ENCODE measurements at regions not wholly inside any gene's neighbourhood (a gene's known extent, or its start where the extent isn't known, plus 50 kb on each side); places are given as distances from the start of the nearest gene placed in this dataset.
"Not testable (repeated sequence)": the region's sequence is repeated elsewhere in the genome, so short reads cannot be mapped to it uniquely, and the experiment has no call there.

- DNase-seq: no peak
These were observed 57.7 kb downstream of the RAD51AP2 start for GRCh38 chr2:17460371-17461086.

DNA sequence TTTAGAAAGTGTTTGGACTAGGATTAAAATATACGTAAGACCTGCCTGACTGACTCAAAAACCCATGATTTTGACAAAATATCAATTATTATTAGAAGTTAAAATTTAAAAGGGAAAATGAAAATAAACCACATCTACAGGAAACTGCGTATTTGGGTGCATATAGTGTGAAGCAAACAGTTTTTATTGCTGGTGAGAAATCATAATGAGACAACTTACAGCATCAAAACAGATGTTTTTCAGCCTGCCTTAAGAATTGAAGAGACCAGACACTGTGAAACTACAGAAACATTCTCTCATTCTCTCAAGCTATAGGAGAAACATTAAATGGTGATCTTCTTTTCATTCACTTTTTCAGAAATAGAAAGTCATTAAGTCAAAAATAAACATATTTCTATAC is 62.9 kb downstream of the RAD51AP2 start:
- no peak for DNase-seq

DNA sequence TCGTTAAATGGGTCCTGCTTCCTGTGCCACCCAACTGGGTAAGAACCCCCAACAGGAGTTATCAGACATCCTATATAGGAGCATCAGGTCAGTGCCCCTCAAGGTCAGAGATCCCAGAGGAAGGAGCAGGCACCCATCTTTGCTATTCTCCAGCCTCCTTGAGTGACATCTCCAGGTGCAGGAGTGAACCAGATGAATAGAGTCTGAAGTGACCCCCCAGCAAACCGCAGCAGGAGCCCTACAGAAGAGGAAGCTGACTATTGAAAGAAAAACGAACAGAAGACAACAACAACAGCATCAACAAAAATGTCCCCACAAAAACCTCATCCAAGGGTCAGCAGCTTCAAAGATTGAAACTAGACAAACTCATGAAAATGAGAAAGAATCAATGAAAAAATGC is 72.0 kb downstream of the RAD51AP2 start:
- not testable (repeated sequence) for DNase-seq

DNA sequence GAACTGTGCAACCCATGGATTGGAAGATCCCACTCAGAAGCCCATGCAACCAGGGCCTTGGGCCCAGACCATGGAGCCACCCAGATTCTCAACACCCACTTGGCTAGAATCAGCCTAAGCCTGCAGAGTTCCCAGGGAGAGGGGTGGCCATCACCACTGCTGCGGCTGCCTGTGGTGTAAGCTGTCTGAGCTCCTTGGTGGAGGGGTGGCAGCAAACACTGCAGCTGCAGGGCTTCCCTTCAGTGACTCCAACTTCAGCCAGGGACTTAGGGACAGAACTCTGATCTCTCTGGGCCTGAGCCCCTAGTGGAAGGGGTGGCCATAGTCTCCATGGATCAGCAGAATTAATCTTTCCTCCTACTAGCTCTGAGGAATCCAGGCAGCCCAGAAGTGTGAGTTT is 72.5 kb downstream of the RAD51AP2 start:
- no peak for DNase-seq

DNA sequence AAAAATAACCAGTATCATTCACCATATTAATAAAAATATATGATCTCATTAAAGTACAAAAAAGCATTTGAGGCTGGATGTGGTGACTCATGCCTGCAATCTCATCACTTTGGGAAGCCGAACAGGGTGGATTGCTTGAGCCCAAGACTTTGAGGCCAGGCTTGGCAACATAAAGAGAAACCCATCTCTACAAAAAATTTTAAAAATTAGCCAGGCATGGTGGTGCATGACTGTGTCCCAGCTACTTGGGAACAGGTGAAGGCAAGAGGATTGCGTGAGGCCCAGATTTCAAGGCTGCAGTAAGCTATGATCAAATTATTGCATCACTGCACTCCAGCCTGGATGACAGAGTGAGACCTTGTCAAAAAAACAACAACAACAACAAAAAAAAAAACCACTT is 75.9 kb downstream of the RAD51AP2 start:
- no peak for DNase-seq

DNA sequence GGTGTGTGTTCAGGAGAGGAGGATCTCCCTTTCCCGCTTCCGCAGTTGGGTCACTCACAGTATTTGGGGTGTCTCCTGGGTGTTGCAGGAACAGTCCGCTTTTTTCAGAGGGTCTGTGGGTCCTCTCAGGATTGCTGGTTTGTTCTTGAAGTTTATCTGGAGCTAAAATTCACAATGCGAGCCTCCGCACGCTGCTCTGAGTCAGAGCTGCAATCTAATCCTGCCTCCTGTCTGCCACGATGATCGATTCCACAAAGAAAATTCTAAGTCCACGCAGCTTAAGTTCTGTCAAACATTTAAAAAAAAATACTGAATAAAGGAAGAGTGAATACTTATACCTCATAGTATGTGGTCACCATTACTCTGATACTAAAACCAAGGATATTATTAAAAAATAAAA is 76.5 kb downstream of the RAD51AP2 start:
- DNase-seq: no peak

- no peak for DNase-seq
These were observed 77.0 kb downstream of the RAD51AP2 start for GRCh38 chr2:17441055-17441771.

- no peak for DNase-seq
These were observed 87.9 kb downstream of the RAD51AP2 start for GRCh38 chr2:17430326-17430725.

- DNase-seq: no peak
These were observed 89.1 kb downstream of the RAD51AP2 start for GRCh38 chr2:17429130-17429529.

DNA sequence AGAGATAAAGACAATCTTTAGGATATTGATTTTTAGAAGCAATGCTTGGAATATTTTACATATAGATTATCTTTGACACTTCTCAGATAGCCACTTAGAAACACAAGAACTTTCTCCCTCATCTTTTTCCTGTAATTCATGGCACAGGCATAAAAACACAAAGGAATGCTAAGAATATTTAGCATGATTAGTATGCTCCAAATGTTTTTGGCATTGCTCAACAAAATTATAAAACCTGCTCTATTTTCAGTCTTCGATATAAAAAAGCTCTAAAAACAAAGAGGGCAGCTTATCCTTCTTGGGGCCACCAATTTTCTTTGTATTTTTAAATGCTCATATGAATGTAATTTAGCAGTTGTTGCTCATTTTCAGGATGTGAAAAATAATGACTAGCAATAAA is 90.8 kb downstream of the RAD51AP2 start:
- DNase-seq: no peak

GRCh38 chr2:17426743-17427142 is 91.5 kb downstream of the RAD51AP2 start:
- no peak for DNase-seq

GRCh38 chr2:17422061-17422460 is 96.2 kb downstream of the RAD51AP2 start:
- no peak for DNase-seq

DNA sequence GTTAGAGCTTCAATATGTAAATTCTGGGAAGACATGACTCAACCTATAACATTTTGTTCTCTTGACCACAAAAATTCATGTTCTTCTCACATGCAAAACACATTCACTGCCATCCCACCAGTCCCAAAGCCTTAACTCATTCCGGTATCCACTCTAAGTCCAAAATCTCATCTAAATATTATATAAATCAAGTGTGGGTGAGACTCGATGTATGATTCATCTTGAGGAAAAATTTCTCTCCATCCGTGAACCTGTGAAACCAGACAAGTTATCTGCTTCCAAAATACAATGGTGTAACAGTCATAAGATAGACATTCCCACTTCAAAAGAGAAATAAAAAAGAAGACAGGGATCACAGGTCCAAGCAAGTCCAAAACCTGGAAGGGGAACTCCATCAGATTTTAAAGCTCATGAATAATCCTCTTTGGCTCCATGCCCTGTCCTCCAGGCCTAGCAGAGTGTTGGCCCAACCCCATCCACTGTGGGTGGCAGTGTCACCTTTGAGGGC is 101.3 kb downstream of the RAD51AP2 start:
- DNase-seq: no peak

- no peak for DNase-seq
These were observed 105.2 kb downstream of the RAD51AP2 start for GRCh38 chr2:17413036-17413435.

DNA sequence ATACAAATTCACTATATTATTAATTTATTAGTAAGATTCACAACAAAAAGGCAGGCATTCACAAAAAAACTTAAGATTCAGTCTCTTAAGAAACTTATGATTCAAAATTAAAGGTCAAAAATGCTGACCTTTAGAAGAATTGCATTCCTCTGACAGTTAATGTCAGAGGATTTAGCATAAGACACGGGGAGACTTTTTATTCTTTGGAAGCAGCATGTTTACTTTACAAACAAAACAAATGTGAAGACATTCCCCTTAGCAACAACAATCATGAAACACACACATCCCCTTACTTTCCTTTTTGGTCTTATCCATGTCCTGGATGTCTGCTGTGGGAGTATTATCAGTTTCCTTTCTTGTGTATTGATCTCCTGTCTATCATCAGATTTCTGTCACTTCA is 117.1 kb downstream of the RAD51AP2 start:
- no peak for DNase-seq

GRCh38 chr2:17398770-17399169 is 119.5 kb downstream of the RAD51AP2 start:
- no peak for DNase-seq

GRCh38 chr2:17388798-17389197 is 129.4 kb downstream of the RAD51AP2 start:
- no peak for DNase-seq

DNA sequence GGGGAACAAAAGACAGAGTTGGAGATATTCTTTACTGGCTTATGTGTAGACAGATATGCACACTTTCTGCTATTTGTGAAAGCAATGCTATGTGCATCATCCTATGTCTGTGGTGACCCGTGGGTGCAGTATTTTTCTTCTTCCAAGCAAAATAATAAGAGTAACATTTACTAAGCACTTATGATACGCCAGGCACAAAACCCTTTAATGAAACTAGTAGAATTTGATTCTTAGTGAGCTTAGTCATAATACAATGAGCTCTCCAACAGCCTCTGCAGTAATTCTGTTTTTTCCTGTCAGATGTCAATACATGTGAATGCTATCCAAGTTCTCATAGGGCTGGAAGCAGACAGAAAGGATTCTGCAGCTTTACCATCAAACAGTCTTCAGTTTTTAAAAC is 130.6 kb downstream of the RAD51AP2 start:
- no peak for DNase-seq

DNA sequence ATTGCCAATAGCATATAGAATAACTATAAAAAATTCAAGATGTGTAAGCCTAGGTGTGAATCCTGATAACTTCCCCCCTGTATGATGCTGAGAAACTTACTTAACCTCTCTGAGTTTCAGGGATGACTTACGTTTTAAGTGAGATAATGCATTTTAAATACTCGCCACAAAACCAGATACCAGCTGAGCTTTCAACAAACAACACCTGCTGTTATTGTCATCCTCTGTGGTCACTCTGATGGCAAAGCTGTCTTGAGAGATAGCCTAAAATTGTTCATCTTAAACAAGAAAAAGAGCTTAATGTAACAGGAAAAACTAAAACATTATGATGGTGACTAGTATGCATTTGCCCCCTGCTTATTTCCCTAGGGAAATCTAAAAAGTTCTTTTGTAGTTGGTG is 131.5 kb downstream of the RAD51AP2 start:
- DNase-seq: no peak

DNA sequence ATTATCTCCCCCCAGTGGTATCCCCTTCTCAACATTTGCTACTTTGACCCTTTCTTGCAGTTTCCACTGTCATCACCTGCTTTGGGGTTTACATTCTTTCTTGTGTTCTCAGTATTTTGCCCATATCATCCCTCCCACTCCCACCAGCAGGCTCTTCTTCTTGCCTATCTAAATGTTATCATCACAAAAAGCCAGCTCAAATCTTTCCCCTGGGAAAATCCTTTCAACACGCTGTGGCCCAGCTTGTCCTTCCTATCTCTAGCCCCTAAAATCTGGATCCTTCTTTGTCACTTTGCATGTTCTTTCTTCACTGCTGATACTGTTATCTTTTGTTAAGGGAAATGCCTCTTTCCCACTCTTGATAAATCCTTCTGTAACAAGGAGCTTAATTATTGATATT is 138.2 kb downstream of the RAD51AP2 start:
- no peak for DNase-seq

- no peak for DNase-seq
These were observed 143.0 kb downstream of the RAD51AP2 start for GRCh38 chr2:17375262-17375661.

GRCh38 chr2:17373741-17374140 is 144.5 kb downstream of the RAD51AP2 start:
- no peak for DNase-seq

DNA sequence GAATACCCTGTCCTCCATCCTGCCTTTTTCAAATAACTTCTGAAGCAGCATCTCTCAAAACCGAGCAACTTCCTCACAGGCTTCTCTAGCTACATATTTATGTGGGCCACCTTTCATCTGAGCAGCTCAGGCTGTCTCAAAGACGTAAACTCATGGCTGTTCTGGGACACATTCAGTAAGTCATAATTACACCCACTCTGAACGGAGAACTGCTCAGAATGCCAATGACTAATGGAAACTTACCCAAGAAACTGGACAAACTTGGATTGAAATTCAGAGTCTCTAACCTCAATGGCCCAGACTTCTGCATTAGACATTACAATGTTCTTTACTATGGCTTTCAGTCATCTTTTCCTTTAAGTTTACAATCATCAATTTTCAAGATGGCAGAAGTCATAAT is 145.2 kb downstream of the RAD51AP2 start:
- no peak for DNase-seq

- no peak for DNase-seq
These were observed 154.4 kb downstream of the RAD51AP2 start for GRCh38 chr2:17363846-17364245.
